IMR-90 (cell line): ENCODE measurements at regions not wholly inside any gene's neighbourhood (a gene's known extent, or its start where the extent isn't known, plus 50 kb on each side); places are given as distances from the start of the nearest gene placed in this dataset.

Experiments used
- ATAC-seq: fragments of 200-7000 bp; cut with Tn5 transposase; 2 replicates; pipeline ENCODE4 v1.9.1; 2020; ENCODE audit warnings: low read depth, mild to moderate bottlenecking, moderate library complexity
- BruUV-seq: library from RNA; stranded (reverse); fragments of 400-500 nt; replicated peaks from 2 replicates; lab custom pipeline; 2021; lab: Mats Ljungman, UMichigan
- CTCF ChIA-PET: fragments of 300-600 bp; formaldehyde crosslinking; extraction: SDS; loops from one replicate; lab custom pipeline; 2021; ENCODE audit warnings: antibody characterized with exemption; lab: Yijun Ruan, JAX
- POLR2A ChIA-PET: fragments of 300-600 bp; sonication (Branson Sonifier 250); formaldehyde crosslinking; loops from one replicate; lab custom pipeline; 2022; ENCODE audit warnings: antibody characterized with exemption; ENCODE audit not compliant: unreplicated experiment; lab: Charles Lee
- DNase-seq: peaks from one replicate; pipeline ENCODE4 v3.0.0; 2013
- H2AFZ ChIP-seq: replicated peaks from 2 replicates; pipeline ENCODE3; 2013; ENCODE audit warnings: low read length, mild to moderate bottlenecking; ENCODE audit not compliant: poor library complexity
- H2AK5ac ChIP-seq: 2 replicates; pipeline ENCODE4 v1.6.1; 2013; ENCODE audit warnings: low read depth, low read length, inconsistent platforms
- H2AK9ac ChIP-seq: replicated peaks from 2 replicates; pipeline ENCODE3; 2013; ENCODE audit warnings: mild to moderate bottlenecking, low read depth, low read length, moderate library complexity; ENCODE audit not compliant: poor library complexity
- H2BK120ac ChIP-seq: 2 replicates; pipeline ENCODE4 v1.6.1; 2013; ENCODE audit warnings: low read depth, low read length, inconsistent platforms
- H2BK15ac ChIP-seq: 3 replicates; pipeline ENCODE4 v1.6.1; 2013; ENCODE audit warnings: low read depth, low read length, inconsistent platforms
- H2BK20ac ChIP-seq: 2 replicates; pipeline ENCODE4 v1.6.1; 2013; ENCODE audit warnings: low read depth, mild to moderate bottlenecking, inconsistent platforms, low read length, moderate library complexity
- H2BK5ac ChIP-seq: 2 replicates; pipeline ENCODE4 v1.6.1; 2013; ENCODE audit warnings: mild to moderate bottlenecking, low read depth, low read length, inconsistent platforms; ENCODE audit not compliant: poor library complexity, severe bottlenecking
- H3K14ac ChIP-seq: replicated peaks from 2 replicates; pipeline ENCODE4 v1.6.1; 2013; ENCODE audit warnings: low read depth, low read length, inconsistent platforms
- H3K18ac ChIP-seq: 2 replicates; pipeline ENCODE4 v1.6.1; 2013; ENCODE audit warnings: low read depth, low read length, control low read depth
- H3K23ac ChIP-seq: 2 replicates; pipeline ENCODE4 v1.6.1; 2013; ENCODE audit warnings: low read depth, low read length, inconsistent platforms
- H3K27ac ChIP-seq: 2 replicates; pipeline ENCODE4 v1.5.1; 2013; ENCODE audit warnings: mild to moderate bottlenecking, control low read depth, low read length; ENCODE audit not compliant: insufficient read depth
- H3K27me3 ChIP-seq: 2 replicates; pipeline ENCODE4 v1.6.1; 2013; ENCODE audit warnings: low read length; ENCODE audit not compliant: control insufficient read depth, insufficient read depth
- H3K36me3 ChIP-seq: 2 replicates; pipeline ENCODE4 v1.6.1; 2013; ENCODE audit warnings: low read length, mixed read lengths; ENCODE audit not compliant: control insufficient read depth, insufficient read depth
- H3K4ac ChIP-seq: 2 replicates; pipeline ENCODE4 v1.6.1; 2013; ENCODE audit warnings: low read depth, low read length, inconsistent platforms
- H3K4me1 ChIP-seq: 2 replicates; pipeline ENCODE4 v1.6.1; 2013; ENCODE audit warnings: low read length, mixed read lengths; ENCODE audit not compliant: control insufficient read depth, insufficient read depth
- H3K4me2 ChIP-seq: 2 replicates; pipeline ENCODE4 v1.6.1; 2013; ENCODE audit warnings: low read depth, mild to moderate bottlenecking, control low read depth, low read length, moderate library complexity
- H3K4me3 ChIP-seq: 2 replicates; pipeline ENCODE4 v1.5.1; 2013; ENCODE audit warnings: low read depth, mild to moderate bottlenecking, control low read depth, low read length, moderate library complexity; ENCODE audit not compliant: insufficient read depth
- H3K56ac ChIP-seq: 2 replicates; pipeline ENCODE4 v1.6.1; 2013; ENCODE audit warnings: low read length, inconsistent platforms; ENCODE audit not compliant: insufficient read depth; ENCODE audit errors: extremely low read depth
- H3K79me1 ChIP-seq, 2 experiments: 2 replicates each; pipeline ENCODE4 v1.6.1; 2013; ENCODE audit warnings: low read length in 2 of 2, inconsistent platforms in 1 of 2, low read depth in 1 of 2
- H3K9ac ChIP-seq: 2 replicates; pipeline ENCODE4 v1.6.1; 2013; ENCODE audit warnings: low read depth, low read length, control low read depth
- H3K9me1 ChIP-seq: 2 replicates; pipeline ENCODE4 v1.6.1; 2013; ENCODE audit warnings: low read length, inconsistent platforms; ENCODE audit not compliant: insufficient read depth
- H3K9me3 ChIP-seq: 2 replicates; pipeline ENCODE4 v1.6.1; 2013; ENCODE audit warnings: low read length; ENCODE audit not compliant: control insufficient read depth, insufficient read depth
- H4K20me1 ChIP-seq: 2 replicates; pipeline ENCODE4 v1.6.1; 2013; ENCODE audit warnings: low read length, inconsistent platforms; ENCODE audit not compliant: insufficient read depth
- H4K5ac ChIP-seq: 2 replicates; pipeline ENCODE4 v1.6.1; 2013; ENCODE audit warnings: mild to moderate bottlenecking, low read depth, low read length, control low read depth
- H4K8ac ChIP-seq, 2 experiments: 2 replicates each; pipeline ENCODE4 v1.6.1; 2013; ENCODE audit warnings: low read depth in 2 of 2, low read length in 2 of 2, control low read depth in 1 of 2, inconsistent platforms in 1 of 2
- H4K91ac ChIP-seq: 2 replicates; pipeline ENCODE4 v1.6.1; 2013; ENCODE audit warnings: low read depth, low read length, inconsistent platforms; ENCODE audit not compliant: insufficient read depth
- BHLHE40 ChIP-seq: fragments of 150-350 bp; IDR thresholded peaks from 2 replicates; pipeline ENCODE4 v1.6.1; 2016; ENCODE audit warnings: mild to moderate bottlenecking, low read depth, low read length
- CEBPB ChIP-seq: IDR thresholded peaks from 2 replicates; pipeline ENCODE4 v1.6.1; 2012; ENCODE audit warnings: low read depth, low read length, improper control_type of control experiment
- FOS ChIP-seq: fragments of 150-350 bp; IDR thresholded peaks from 2 replicates; pipeline ENCODE4 v1.6.1; 2016; ENCODE audit warnings: low read depth, low read length
- MAFK ChIP-seq: IDR thresholded peaks from 2 replicates; pipeline ENCODE4 v1.6.1; 2012; ENCODE audit warnings: low read depth, low read length, improper control_type of control experiment
- MAZ ChIP-seq: IDR thresholded peaks from 2 replicates; pipeline ENCODE4 v1.6.1; 2012; ENCODE audit warnings: low read depth, mild to moderate bottlenecking, low read length, improper control_type of control experiment, moderate library complexity, borderline replicate concordance
- MXI1 ChIP-seq: IDR thresholded peaks from 2 replicates; pipeline ENCODE4 v1.6.1; 2012; ENCODE audit warnings: low read depth, mild to moderate bottlenecking, low read length, moderate library complexity, borderline replicate concordance
- NFE2L2 ChIP-seq: fragments of 150-350 bp; IDR thresholded peaks from 2 replicates; pipeline ENCODE4 v1.6.1; 2016; ENCODE audit warnings: low read depth, mild to moderate bottlenecking, low read length
- RAD21 ChIP-seq: IDR thresholded peaks from 2 replicates; pipeline ENCODE4 v1.6.1; 2012; ENCODE audit warnings: low read length, improper control_type of control experiment
- RCOR1 ChIP-seq: IDR thresholded peaks from 2 replicates; pipeline ENCODE4 v1.6.1; 2012; ENCODE audit warnings: mild to moderate bottlenecking, low read length, improper control_type of control experiment; ENCODE audit not compliant: insufficient replicate concordance
- RFX5 ChIP-seq: IDR thresholded peaks from 2 replicates; pipeline ENCODE4 v1.8.0; 2012; ENCODE audit warnings: low read depth, mild to moderate bottlenecking, low read length, moderate library complexity
- SMC3 ChIP-seq: fragments of 150-350 bp; IDR thresholded peaks from 2 replicates; pipeline ENCODE4 v1.6.1; 2016; ENCODE audit warnings: low read depth, mild to moderate bottlenecking, antibody characterized with exemption, low read length, moderate library complexity
- WGBS, 2 experiments: methylation state at CpG; one replicate each; pipeline versions ENCODE4 v1.1.5 to v1.1.7; 2013; ENCODE audit warnings: missing lambda C conversion rate in 2 of 2; ENCODE audit not compliant: insufficient read length in 1 of 2; ENCODE audit errors: extremely low coverage in 2 of 2; 5-methylcytosine and 5-hydroxymethylcytosine counted together
- dilution Hi-C: fragments of 300-500 bp; cut with HindIII; formaldehyde crosslinking; loops from one replicate; pipeline ENCODE4 v1.14.3; 2018; ENCODE audit warnings: low sequenced_read_pairs; ENCODE audit not compliant: unreplicated experiment
- in situ Hi-C: fragments of 300-500 bp; cut with MboI; formaldehyde crosslinking; loops from 3 replicates; pipeline ENCODE4 v1.14.3; 2019; ENCODE audit warnings: low sequenced_read_pairs, inconsistent platforms, mixed read lengths
- intact Hi-C: fragments of 100-400 bp; cut with micrococcal nuclease; formaldehyde crosslinking; loops from 2 replicates; pipeline ENCODE4 v1.10.0; 2022
- TF ChIP-seq, protein P1 (sequence below): conservative IDR thresholded peaks from 2 replicates; pipeline ENCODE4 v1.5.1; 2012; ENCODE audit warnings: mild to moderate bottlenecking, low read depth, low read length, improper control_type of control experiment
- TF ChIP-seq, protein P2 (sequence below): fragments of 150-350 bp; IDR thresholded peaks from 2 replicates; pipeline ENCODE4 v1.6.1; 2017; ENCODE audit warnings: mild to moderate bottlenecking, antibody characterized with exemption, low read length, low read depth
- TF ChIP-seq, protein P3 (sequence below): fragments of 150-350 bp; IDR thresholded peaks from 2 replicates; pipeline ENCODE4 v1.6.1; 2016; ENCODE audit warnings: low read depth, mild to moderate bottlenecking, low read length, moderate library complexity, borderline replicate concordance

DNA sequence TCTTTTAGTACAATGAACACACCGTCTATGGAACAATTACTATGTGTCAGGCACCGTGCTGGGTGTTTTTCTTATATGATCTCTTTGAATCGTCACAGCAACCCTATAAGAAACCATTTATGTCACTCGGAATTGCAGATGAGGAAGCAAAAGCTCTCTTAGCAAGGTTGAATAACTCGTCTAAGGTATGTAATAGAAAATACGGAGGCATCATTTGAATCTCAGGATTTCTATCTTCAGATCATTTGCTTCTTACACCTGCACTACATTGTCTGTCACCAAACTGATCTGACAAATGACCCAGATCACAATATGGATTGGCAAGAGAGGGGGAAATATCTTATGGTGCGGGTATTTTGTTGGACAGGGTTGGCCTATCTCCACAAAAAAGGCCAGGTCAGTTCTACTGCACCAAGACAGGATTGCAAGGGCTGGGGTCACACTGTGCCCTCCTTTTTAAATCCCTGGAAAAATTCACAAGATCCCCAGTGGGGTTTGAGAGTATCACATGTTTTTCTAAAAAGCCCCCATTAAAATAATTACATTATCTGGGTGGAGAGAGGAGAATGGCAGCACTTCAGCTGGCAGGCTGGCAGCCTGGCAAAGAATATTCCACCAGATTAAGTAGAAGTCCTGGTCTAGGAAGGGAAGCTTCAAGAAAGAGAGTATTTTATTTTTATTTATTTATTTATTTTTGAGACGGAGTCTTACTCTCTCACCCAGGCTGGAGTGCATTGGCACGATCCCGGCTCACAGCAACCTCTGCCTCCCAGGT is 110.7 kb upstream of the CLMP start:
- no TSS peak for BruUV-seq
- Histone ChIP-seq H2BK15ac (no peak overlapping the region), H3K27me3 (peaks cover 11% of the 10 kb centered on the region), H2BK5ac (no peak overlapping the region), H3K36me3 (no peaks in the 10 kb centered on the region), H2BK20ac (no peak overlapping the region), H2AFZ (no peak overlapping the region), H3K27ac (no peak overlapping the region), H3K9me3 (no peaks in the 10 kb centered on the region), H2BK120ac (no peak overlapping the region), H4K8ac (no peak overlapping the region), H2AK5ac (no peak overlapping the region), H3K9ac (no peak overlapping the region), H3K4me1 (peaks cover 6% of the 10 kb centered on the region; the same call in 1 of the 2 replicates), H3K4me3 (no peak overlapping the region), H4K91ac (no peak overlapping the region), H3K56ac (no peak overlapping the region), H3K79me1 (no peaks in the 10 kb centered on the region), H3K18ac (no peak overlapping the region), H3K14ac (no peak overlapping the region), H3K9me1 (no peaks in the 10 kb centered on the region), H4K5ac (no peak overlapping the region), H2AK9ac (no peak overlapping the region), H4K20me1 (no peaks in the 10 kb centered on the region), H3K23ac (no peak overlapping the region), H3K4ac (no peak overlapping the region), H3K4me2 (no peak overlapping the region)
- TF ChIP-seq MXI1 (no peak), RCOR1 (no peak), SMC3 (no peak), FOS (no peak), MAZ (no peak), RAD21 (no peak), RFX5 (no peak), NFE2L2 (no peak), BHLHE40 (no peak), MAFK (no peak), CEBPB (no peak)
- TF ChIP-seq, protein P1, sequence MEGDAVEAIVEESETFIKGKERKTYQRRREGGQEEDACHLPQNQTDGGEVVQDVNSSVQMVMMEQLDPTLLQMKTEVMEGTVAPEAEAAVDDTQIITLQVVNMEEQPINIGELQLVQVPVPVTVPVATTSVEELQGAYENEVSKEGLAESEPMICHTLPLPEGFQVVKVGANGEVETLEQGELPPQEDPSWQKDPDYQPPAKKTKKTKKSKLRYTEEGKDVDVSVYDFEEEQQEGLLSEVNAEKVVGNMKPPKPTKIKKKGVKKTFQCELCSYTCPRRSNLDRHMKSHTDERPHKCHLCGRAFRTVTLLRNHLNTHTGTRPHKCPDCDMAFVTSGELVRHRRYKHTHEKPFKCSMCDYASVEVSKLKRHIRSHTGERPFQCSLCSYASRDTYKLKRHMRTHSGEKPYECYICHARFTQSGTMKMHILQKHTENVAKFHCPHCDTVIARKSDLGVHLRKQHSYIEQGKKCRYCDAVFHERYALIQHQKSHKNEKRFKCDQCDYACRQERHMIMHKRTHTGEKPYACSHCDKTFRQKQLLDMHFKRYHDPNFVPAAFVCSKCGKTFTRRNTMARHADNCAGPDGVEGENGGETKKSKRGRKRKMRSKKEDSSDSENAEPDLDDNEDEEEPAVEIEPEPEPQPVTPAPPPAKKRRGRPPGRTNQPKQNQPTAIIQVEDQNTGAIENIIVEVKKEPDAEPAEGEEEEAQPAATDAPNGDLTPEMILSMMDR: no peak
- TF ChIP-seq, protein P2, sequence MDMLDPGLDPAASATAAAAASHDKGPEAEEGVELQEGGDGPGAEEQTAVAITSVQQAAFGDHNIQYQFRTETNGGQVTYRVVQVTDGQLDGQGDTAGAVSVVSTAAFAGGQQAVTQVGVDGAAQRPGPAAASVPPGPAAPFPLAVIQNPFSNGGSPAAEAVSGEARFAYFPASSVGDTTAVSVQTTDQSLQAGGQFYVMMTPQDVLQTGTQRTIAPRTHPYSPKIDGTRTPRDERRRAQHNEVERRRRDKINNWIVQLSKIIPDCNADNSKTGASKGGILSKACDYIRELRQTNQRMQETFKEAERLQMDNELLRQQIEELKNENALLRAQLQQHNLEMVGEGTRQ: no peak
- TF ChIP-seq, protein P3, sequence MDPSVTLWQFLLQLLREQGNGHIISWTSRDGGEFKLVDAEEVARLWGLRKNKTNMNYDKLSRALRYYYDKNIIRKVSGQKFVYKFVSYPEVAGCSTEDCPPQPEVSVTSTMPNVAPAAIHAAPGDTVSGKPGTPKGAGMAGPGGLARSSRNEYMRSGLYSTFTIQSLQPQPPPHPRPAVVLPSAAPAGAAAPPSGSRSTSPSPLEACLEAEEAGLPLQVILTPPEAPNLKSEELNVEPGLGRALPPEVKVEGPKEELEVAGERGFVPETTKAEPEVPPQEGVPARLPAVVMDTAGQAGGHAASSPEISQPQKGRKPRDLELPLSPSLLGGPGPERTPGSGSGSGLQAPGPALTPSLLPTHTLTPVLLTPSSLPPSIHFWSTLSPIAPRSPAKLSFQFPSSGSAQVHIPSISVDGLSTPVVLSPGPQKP: no peak
- WGBS, 2 experiments: no CpG with 5 or more reads among the region's 10 CpGs
- no peak for ATAC-seq
- in situ Hi-C loops: no loop called here
- ChIA-PET POLR2A (no interaction called here), CTCF (interaction anchor here (1.0 to 1.1 kb wide), 2 partner anchors 43 to 248 kb away, joined by 3 read pairs; no protein-coding TSS in a partner anchor)
- no peak for DNase-seq
- dilution Hi-C loops: no loop called here
- intact Hi-C loops: loop anchor here (10.0 kb wide), 1 partner anchor 269 kb away; no protein-coding TSS in a partner anchor
